ENCODE measurements at regions not wholly inside any gene's neighbourhood (a gene's known extent, or its start where the extent isn't known, plus 50 kb on each side); places are given as distances from the start of the nearest gene placed in this dataset.

DNA sequence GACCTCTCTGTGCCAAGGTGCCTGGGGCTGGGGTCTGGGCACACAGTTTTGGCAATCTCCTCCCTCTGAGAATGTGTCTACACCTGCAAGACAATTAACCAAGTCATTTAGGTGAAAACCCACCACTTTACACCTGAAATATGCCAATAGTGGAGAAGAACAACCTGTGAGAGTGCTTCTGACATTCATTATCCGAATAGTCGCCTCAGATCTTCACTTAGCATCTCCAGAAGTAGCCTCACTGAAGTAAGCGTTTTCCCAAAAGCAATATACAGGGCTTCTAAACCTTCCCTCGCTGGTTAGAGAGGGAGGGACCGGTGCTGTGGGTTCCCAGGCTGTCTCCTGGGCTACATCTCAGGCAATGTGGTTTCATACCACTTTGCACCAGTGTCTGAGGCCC is 173.5 kb downstream of the DDX1 start:
- DNase-seq, result no peak

DNA sequence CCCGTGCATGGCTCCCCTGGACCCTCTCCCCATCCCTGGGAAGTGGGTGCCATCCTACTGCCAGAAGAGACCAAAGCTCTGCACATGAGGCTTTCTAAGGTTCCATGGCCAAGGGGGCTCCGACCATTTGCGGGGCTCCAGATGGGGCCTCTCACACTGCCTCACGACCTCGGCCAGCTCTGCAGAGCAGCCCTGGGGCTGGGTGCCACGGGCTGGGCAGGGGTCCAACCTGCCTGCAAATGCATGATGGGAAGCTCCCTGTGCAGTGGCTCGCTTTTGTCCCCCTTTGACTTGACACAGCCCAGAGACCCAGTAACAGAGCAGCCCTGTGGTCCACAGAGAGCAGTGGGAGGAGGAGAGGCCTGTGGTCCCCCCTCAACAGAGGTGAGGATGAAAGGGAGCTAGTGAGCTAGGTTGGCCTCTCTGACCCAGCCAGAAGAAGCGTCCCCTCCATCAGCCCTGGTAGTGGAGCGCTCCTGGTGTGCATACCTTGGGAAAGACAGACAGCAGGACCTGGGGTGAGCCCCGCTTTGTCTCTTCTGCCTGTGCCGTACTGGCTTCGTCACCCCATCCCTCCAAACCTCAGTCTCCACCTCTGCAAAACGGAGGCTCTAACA is 174.1 kb downstream of the DDX1 start:
- no peak for DNase-seq

DNA sequence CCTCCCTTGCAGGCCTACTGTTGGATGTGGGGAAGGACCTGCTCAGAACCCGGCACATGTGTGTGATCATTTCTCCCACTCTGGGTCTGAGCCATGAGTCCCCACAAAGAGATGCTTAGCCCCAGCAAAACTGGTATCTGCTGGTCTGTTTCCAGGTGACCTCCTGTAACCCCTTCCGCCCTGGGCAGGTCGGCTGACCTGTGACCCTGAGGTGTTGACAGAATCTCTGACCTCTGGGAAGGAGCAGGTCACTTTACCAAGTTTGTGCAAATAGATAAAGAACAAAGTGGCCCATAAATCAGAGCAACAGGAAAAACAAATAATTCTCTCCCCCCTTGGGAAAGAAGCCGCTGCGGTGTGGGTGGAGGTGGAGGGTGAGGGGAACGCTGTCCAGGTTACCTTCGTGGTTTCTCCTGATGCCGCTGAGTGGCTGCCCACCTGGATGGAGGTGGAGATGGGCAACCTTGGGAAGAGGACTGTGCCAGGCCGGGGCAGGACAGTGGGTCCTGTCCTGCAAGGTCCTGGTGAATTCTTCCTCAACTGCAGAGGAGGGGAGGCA is 174.0 kb upstream of the MYCN start:
- no peak for DNase-seq

DNA sequence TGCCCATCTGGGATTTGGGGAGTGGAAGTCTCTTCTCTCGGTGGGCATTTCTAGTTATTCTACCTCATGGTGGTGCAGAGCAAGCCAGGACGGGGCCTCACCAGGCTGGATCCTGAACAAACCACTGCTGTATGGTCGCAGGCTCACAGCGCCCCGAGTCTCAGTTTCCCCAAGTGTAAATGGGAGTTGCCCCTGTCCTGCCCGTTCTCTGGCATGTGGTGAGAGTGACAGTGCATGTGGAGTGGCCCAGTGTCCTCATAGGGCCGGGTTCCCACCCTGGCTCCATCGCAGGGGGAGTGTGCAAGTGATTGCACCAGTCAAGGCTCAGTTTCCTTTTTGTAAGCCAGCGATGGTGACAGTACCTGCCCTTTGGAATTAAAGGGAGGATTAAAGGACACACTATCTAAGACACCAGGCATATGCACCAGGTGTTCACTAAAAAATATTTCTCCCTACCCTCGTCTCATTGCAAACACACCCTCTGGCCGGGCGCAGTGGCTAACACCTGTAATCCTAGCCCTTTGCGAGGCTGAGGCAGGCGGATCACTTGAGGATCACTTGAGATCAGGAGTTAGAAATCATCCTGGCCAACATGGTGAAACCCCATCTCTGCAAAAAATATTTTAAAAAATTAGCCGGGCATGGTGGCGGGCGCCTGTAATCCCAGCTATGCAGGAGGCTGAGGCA is 173.3 kb upstream of the MYCN start:
- DNase-seq, result no peak

DNA sequence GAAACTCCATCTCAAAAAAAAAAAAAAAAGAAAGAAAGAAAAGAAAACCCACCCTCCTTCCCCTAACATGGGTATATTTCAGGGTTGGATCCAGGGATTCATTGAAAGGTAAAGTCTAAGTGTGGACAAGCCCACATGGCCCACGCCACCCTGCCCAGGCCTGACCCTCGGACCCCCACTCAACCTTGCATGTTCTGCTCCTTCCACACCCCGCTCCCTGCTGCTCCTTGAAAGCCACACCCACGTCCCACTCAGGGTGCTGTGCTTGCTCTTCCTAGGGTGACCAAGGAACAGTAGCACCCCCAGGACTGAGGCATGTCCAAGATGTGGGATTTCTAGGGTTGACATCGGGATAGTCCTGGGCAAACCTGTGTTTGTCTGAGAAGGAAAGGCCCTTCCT is 172.7 kb upstream of the MYCN start:
- no peak for DNase-seq

DNA sequence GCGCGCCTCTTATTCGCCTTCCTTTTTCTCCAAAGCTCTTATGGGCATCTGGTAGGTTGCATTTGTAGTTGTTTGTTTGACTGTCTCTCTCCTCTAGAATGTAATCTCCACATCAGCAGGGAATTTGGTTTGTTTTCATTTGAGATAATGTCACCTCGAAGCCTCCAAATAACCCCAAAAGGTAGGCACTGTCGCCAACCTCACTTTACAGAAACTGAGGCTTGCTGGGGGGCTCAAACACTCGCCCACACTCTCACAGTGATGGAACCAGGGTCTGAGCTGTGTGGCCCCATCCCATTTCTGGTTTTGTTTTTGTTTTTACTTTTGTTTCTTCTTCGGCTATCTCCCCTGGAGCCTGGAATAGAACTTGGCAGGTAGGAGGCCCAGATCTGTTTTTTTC is 172.2 kb upstream of the MYCN start:
- no peak for DNase-seq

DNA sequence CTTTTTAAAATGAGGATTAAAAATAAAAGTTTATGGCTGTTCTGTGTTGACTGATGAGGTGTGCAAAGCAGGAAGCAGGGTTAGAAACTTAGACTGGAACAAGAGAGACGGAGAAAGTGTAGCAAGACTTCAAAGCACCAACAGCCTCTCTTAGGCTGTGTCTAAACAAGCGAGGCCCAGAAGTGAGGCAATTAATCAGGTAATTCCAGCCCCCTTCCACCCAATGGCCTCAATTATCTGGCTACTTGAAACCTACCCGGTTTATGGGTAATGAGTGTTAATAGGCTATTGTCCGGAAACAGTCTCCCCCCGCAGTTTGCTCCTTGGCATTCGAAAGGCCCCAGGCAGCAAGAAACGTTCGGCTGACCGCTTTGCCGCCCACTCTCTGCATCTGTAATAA is 171.7 kb upstream of the MYCN start:
- no peak for DNase-seq

DNA sequence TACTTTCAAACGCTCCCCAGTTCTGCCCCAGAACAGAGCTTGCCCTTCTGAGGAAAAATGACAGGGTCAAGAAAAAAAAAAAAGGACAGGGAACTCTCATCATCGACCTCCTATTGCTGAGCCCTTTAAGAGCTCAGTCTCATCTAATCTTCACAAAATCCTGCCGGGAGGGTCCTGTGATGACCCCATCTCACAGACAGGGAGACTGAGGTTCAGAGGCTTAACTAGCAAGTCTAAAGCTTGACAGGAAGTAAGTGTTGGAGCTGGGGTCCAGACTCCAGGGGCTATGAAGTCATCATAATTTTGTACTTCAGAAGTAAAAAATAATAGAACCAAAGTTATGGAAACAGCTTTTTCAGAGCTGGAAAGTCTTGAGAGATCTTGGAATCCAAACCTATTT is 171.1 kb upstream of the MYCN start:
- no peak for DNase-seq

DNA sequence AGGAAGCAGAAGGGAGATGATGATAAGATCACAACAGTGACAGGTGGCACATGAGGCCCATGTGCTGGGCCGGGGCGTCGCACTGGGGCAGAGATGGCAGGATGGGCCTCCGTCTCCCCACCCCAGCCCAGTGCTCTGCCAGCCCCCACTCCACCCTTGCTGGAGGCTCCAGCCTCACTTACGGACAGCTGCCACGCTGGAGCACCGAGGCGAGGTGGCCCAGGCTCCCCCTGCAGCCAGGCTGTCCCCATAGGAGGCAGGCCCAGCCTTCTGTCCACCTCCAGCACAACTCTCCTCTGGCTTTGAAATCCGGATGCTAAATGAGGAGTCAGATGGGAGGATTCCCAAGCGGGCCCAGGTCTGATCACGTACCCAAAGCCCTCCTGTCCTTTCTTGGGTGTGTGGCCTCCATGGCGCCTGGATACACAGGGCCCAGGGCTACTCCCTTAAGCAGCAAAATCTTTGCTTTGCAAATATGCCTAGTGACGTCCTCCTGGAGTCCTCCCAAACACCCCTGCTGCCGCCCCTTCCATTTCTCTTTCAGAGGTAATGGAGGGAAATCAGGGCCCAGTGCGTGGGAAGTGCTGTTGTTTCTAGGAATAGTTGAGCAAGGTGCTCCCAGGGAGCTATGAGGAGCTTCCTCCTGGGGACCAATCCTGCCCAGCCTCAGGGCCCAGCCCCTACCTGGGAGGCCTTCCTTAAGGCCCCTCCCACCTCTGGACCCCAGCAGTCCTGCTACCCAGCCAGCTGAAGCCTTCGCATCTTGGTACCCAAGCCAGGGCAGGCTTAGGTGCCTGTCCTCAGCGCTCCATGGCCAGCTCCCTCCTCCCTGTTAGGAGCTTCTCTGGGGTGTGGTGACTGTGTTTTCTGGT is 170.4 kb upstream of the MYCN start:
- no peak for DNase-seq

DNA sequence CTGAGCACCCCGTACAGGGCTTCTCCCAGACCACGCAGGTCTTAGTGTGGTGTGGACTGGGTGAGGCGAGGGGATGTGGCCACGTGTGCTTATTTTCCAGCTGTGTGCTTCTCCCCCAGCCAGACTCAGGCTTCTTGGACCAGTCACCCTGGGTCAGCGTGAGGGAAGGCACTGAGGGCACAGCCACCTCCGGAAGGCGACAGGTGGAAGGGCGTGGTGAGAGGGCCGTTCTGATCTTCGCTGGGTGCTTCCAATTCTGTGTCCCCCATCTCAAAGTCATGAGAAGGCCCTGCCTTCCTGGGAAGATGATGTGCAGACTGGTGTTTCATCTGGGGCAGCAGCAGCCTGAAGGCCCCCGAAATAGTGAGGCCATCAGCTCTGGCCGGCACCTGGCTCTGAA is 169.7 kb upstream of the MYCN start:
- DNase-seq, result no peak

DNA sequence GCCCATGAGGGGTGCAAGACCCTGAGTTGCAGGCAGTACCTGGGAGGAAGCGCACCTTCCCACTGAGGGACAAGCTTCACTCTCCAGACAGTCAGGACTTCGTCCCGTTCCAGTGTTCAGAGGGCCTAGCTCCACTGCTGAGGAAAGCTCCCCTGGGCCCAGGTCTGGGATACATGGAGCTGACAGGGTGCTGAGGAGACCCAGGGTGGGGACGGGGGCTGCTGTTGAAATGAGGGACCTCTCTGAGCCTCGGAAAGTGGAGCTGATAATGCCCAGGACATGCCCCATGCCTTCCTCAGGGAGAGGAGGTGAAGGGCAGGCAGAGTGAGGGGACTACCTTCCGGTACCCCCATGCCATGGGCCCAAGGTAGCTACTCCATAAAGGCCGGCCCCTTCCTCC is 169.2 kb upstream of the MYCN start:
- no peak for DNase-seq

DNA sequence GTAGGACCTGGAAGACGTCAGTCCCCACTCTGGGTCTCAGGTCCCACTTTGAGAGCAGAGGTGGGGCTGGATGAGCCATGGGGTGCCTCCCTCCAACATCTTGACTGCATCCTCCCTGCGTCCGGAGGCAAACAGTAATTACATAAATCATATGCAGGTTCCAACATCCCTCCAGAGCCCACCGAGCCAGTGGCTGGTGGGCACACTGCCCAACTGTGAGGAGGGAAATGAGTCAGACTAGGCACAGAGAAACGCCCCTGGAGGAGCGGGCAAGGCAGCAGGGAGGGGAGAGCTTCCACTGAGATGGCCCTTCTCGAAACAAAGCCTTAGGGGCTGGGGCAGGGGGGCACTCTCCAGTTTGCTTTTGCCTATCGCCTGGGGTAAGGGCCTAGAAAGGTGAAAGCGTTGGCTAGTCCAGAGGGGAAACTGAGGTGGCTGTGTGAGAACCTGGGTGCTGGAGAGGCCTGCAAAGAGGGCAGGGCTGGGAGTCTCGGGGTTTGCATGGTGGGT is 168.2 kb upstream of the MYCN start:
- no peak for DNase-seq

DNA sequence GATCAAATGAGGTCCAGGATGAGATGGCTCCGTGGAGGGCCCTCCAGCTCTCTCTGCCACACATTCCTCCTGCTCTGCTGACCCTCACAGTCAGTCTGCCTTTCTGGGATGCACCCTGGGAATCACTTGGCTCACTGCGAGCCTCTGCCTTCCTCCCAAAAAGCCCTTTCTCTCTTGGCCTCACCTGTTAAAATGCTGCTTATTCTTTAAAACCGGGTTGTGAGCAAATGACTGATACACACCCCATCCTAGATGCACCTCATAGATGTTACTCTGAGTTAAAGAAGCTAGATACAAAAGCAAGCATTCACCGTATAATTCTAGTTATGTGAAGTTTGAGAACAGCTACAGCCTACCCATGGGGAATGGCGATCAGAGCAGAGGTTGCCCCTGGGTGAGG is 167.7 kb upstream of the MYCN start:
- no peak for DNase-seq

DNA sequence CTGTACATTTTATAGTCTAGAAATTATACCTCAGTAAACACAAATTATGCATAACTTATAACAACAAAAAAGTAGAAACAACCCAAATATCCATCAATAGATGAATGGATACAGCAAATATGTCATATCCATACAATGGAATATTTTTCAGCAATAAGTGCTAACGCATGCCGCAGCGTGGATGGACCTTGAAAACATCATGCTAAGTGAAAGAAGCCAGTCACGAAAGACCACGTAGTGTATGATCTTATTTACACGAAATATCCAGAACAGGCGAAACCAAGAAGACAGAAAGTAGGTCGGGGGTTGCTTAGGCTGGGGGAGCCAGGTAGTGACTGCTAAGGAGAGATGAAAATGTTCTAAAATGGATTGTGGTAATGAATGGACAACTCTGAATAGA is 167.1 kb upstream of the MYCN start:
- DNase-seq, result no peak

DNA sequence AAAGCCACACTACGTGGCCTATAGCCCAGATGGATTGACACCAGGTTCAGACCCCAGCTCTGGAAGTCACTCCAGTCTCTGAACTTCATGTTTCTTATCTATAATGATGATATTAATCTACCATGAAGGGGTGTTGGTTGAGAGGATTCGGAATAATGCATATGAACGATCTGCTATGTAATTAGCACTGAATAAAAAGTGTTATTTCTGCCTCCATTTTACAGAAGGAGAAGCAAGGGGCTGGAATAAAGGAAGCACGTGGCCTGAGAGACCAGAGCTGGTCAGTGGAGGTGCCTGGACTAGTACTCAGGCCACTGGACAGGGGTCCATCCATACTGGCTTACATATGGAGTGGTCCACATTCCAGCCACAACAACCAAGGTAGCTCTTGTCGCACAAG is 166.5 kb upstream of the MYCN start:
- DNase-seq, result no peak

DNA sequence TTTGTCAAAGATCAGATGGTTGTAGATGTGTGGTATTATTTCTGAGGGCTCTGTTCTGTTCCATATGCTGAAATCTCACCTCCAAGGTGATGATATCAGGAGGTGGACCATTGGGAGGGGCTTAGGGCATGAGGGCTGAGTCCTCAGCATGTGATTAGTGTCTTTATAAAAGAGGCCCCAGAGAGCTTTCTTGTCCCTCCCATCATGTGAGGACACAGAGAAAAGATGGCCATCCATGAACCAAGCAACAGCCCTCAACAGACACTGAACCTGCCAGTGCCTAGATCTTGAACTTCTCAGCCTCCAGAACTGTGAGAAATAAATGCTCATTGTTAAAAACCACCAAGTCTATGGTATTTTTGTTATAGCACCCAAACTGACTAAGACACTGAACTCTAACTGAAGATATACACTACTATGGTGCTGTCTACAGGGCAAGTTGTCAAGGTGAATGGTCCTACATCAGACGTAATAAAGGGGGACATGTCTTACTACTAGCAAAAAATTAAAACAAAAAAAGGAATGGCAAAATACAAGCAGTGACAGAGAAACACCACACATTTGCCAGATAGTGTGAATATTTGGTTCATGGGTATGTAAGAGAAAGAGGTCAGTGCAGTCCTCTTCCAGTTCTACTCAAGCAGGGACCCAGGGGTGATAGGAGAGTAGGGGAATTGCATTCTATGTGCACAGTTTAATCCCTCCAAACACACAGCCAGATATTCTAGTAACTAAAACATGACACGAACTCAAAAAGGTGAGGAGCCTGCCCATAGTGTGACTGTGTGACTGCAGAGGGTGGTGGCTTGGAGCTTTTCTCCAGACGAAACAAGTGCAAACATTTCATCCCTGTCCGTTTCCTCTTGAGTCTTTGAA is 164.4 kb upstream of the MYCN start:
- no peak for DNase-seq

DNA sequence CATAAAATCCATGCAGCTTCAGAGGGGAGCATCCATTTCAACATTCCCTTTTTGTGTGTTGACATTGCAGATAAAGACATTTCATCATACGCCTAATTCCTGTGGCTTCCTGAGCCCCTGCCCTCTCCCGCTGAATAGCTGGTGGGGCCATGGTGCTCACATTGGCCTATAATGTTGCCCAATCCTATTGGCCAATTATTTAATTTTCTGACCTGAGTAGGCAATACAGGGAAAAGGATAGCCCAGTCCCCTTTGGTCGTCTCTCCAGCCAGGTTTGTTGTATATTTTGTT is 163.8 kb upstream of the MYCN start:
- DNase-seq, result no peak

DNA sequence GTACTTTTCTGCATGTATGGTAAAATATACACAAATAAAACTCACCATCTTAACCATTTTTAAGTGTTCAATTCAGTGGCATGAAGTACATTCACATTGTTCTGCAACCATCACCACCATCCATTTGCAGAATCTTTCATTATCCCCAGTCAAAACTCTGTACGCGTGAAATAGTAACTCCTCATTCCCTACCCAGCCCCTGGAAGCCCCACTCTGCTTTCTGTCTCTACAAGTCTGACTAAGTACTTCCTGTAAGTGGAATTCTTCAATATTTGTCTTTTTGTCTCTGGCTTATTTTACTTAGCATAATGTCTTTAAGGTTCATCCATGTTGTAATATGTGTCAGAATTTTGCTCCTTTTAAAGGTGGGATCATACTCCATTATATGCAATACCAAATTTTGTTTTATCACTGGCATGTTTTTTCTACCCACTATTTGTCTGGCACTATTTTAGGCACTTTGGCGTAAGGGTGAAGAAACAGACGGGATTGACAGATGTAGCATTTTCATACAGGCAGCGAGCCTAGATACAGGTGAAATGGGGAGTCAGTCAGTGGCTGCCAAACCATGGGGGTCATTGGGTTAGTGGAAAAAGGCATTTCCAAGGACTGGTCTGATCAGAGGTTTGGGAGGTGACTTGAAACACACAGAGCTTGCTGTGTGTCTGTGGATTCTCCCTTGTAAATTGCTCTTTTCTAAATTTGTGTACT is 163.2 kb upstream of the MYCN start:
- DNase-seq, result no peak

DNA sequence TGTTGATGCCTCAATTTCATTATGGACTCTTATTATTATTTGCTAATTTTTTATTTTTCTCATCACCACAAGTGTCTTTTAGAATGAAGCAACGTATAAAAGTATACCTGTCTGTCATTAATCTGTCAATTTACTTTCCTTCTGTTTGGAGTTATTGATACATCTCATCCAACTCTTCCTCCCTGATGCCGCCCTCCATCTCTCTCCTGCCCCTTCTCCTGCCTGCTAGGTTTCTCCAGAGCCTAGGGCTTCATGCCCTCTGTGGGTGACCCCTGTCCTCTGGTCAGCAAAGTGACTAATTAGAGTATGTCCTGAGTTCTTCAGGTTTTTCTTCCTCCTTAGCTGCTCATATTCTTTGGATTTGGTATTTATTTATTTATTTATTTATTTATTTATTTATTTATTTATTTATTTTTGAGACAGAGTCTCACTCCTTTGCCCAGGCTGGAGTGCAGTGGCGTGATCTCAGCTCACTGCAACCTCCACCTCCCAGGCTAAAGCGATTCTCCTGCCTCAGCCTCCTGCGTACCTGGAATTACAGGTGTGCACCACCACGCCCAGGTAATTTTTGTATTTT is 162.5 kb upstream of the MYCN start:
- DNase-seq, result no peak

DNA sequence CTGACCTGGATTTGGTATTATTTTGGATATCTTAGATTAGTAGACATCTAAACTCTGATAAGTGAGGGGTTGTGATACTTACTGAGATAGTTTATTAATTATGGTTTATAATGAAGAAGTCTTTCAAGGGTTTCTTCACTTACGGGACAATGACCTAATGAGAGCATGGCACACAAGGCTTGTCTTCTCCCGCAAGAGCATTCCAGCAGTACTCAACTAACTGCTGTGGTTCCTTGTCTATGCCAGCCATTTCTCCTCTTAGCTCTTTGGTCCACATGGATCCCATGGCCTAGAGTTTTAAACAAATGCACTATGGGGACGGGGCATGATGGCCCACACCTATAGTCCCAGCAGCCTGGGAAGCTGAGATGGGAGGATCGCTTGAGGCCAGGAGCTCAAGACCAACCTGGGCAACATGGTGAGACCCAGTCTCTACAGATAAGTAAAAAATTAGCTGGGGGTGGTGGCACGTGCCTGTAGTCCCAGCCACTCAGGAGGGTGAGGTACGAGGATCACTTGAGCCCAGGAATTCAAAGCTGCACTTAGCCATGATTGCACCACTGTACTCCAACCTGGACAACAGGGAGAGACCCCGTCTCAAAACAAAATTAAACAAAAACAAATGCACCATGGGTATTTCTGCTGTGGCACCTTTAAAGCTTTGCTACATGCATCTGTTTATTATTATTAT is 161.7 kb upstream of the MYCN start:
- DNase-seq, result no peak

All from muscle of arm (tissue), 1 donor.